ENCODE measurements at regions not wholly inside any gene's neighbourhood (a gene's known extent, or its start where the extent isn't known, plus 50 kb on each side); places are given as distances from the start of the nearest gene placed in this dataset.

DNA sequence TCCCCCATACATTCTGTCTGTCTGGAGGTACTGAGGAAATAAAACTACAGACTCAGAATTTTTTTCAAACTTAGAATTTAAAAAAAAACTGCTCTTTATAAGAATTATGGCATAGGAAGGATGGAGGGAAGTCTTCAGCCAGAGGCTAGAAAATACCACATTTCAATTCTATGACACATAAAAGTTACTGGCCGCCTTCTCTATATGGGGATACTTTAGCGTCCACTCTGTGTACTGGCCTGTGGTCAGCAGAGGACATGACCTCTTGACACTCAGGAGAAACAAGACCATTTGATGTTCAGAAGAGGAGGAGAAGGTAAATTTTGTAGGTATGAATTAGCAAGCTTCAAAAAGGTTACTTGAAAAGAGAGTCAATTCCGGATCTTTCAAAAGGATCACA is 417.4 kb downstream of the MFSD1 start:
- TF ChIP-seq, protein P1, sequence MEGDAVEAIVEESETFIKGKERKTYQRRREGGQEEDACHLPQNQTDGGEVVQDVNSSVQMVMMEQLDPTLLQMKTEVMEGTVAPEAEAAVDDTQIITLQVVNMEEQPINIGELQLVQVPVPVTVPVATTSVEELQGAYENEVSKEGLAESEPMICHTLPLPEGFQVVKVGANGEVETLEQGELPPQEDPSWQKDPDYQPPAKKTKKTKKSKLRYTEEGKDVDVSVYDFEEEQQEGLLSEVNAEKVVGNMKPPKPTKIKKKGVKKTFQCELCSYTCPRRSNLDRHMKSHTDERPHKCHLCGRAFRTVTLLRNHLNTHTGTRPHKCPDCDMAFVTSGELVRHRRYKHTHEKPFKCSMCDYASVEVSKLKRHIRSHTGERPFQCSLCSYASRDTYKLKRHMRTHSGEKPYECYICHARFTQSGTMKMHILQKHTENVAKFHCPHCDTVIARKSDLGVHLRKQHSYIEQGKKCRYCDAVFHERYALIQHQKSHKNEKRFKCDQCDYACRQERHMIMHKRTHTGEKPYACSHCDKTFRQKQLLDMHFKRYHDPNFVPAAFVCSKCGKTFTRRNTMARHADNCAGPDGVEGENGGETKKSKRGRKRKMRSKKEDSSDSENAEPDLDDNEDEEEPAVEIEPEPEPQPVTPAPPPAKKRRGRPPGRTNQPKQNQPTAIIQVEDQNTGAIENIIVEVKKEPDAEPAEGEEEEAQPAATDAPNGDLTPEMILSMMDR (IDR thresholded peaks at IDR 0.05), result no peak
- TF ChIP-seq EP300 (IDR thresholded peaks at IDR 0.05; ENCODE audit: low read depth), result no peak
